ENCODE measurements at regions not wholly inside any gene's neighbourhood (a gene's known extent, or its start where the extent isn't known, plus 50 kb on each side); places are given as distances from the start of the nearest gene placed in this dataset.

DNA sequence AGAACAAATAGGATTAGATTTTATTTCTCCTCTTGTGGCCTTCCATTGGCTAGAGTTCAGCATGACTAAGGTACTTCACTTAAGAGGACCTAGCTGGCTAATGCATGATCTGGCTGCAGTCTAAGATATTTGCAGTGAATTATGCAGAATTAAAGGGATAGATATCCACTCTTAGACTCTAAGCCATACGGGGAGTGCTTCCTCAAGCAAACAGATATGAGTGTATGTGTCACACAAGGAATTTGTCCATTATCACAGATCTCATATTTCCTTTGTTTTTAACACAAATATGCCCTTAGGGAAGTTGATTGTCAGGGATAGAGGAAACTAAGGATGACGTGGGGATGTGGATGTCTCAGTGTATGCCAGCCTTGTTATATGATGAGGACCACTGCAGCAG lies 88.1 kb upstream of the DHRS4 start (continued):
- TF ChIP-seq, protein P1, sequence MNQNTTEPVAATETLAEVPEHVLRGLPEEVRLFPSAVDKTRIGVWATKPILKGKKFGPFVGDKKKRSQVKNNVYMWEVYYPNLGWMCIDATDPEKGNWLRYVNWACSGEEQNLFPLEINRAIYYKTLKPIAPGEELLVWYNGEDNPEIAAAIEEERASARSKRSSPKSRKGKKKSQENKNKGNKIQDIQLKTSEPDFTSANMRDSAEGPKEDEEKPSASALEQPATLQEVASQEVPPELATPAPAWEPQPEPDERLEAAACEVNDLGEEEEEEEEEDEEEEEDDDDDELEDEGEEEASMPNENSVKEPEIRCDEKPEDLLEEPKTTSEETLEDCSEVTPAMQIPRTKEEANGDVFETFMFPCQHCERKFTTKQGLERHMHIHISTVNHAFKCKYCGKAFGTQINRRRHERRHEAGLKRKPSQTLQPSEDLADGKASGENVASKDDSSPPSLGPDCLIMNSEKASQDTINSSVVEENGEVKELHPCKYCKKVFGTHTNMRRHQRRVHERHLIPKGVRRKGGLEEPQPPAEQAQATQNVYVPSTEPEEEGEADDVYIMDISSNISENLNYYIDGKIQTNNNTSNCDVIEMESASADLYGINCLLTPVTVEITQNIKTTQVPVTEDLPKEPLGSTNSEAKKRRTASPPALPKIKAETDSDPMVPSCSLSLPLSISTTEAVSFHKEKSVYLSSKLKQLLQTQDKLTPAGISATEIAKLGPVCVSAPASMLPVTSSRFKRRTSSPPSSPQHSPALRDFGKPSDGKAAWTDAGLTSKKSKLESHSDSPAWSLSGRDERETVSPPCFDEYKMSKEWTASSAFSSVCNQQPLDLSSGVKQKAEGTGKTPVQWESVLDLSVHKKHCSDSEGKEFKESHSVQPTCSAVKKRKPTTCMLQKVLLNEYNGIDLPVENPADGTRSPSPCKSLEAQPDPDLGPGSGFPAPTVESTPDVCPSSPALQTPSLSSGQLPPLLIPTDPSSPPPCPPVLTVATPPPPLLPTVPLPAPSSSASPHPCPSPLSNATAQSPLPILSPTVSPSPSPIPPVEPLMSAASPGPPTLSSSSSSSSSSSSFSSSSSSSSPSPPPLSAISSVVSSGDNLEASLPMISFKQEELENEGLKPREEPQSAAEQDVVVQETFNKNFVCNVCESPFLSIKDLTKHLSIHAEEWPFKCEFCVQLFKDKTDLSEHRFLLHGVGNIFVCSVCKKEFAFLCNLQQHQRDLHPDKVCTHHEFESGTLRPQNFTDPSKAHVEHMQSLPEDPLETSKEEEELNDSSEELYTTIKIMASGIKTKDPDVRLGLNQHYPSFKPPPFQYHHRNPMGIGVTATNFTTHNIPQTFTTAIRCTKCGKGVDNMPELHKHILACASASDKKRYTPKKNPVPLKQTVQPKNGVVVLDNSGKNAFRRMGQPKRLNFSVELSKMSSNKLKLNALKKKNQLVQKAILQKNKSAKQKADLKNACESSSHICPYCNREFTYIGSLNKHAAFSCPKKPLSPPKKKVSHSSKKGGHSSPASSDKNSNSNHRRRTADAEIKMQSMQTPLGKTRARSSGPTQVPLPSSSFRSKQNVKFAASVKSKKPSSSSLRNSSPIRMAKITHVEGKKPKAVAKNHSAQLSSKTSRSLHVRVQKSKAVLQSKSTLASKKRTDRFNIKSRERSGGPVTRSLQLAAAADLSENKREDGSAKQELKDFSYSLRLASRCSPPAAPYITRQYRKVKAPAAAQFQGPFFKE (tag by site-specific recombination; IDR thresholded peaks at IDR 0.05; ENCODE audit: borderline replicate concordance), result no peak
- TF ChIP-seq ZFP41 (tag by site-specific recombination; IDR thresholded peaks at IDR 0.05; ENCODE audit: borderline replicate concordance), result no peak

DNA sequence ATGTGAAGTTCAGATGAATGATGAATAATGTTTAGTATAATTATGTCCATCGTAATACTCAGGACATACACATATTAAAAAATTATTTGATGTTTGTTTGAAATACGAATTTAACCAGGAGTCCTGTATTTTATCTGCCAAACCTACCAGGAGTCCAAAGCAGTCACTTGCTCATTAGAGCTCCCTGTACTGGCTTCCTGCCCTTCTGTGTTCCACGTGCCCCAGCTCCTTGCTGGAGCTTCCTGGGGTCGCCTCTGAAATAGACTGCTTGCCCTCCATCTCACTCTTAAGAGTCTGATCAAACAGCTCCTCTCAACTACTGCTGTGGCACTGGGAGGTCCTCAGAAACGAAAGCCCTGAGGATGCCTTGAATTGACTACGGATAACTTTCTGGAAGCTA lies 87.3 kb upstream of the DHRS4 start:
- TF ChIP-seq, protein P2, sequence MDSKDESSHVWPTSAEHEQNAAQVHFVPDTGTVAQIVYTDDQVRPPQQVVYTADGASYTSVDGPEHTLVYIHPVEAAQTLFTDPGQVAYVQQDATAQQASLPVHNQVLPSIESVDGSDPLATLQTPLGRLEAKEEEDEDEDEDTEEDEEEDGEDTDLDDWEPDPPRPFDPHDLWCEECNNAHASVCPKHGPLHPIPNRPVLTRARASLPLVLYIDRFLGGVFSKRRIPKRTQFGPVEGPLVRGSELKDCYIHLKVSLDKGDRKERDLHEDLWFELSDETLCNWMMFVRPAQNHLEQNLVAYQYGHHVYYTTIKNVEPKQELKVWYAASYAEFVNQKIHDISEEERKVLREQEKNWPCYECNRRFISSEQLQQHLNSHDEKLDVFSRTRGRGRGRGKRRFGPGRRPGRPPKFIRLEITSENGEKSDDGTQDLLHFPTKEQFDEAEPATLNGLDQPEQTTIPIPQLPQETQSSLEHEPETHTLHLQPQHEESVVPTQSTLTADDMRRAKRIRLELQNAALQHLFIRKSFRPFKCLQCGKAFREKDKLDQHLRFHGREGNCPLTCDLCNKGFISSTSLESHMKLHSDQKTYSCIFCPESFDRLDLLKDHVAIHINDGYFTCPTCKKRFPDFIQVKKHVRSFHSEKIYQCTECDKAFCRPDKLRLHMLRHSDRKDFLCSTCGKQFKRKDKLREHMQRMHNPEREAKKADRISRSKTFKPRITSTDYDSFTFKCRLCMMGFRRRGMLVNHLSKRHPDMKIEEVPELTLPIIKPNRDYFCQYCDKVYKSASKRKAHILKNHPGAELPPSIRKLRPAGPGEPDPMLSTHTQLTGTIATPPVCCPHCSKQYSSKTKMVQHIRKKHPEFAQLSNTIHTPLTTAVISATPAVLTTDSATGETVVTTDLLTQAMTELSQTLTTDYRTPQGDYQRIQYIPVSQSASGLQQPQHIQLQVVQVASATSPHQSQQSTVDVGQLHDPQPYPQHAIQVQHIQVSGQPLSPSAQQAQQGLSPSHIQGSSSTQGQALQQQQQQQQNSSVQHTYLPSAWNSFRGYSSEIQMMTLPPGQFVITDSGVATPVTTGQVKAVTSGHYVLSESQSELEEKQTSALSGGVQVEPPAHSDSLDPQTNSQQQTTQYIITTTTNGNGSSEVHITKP (tag by site-specific recombination; IDR thresholded peaks at IDR 0.05), result no peak
- TF ChIP-seq TRIM28 (IDR thresholded peaks at IDR 0.05; ENCODE audit: borderline replicate concordance, low read length) (no peak), SP3 (tag by site-specific recombination; IDR thresholded peaks at IDR 0.05) (no peak), HOXA7 (CRISPR knock-in tag; IDR thresholded peaks at IDR 0.05; ENCODE audit: borderline replicate concordance) (no peak), GLIS2 (tag by site-specific recombination; IDR thresholded peaks at IDR 0.05) (no peak), REPIN1 (tag by site-specific recombination; IDR thresholded peaks at IDR 0.05; ENCODE audit: low read depth) (no peak), SETDB1 (IDR thresholded peaks at IDR 0.05; ENCODE audit: insufficient read length, low read length) (no peak), ZNF837 (tag by site-specific recombination; IDR thresholded peaks at IDR 0.05) (no peak), ZNF777 (tag by site-specific recombination; IDR thresholded peaks at IDR 0.05; ENCODE audit: borderline replicate concordance) (no peak), ZNF202 (tag by site-specific recombination; IDR thresholded peaks at IDR 0.05; ENCODE audit: borderline replicate concordance) (no peak), ZNF549 (tag by site-specific recombination; IDR thresholded peaks at IDR 0.05) (no peak), ZNF37A (tag by site-specific recombination; IDR thresholded peaks at IDR 0.05) (no peak), GLI4 (tag by site-specific recombination; IDR thresholded peaks at IDR 0.05) (no peak)
- TF ChIP-seq, protein P3, sequence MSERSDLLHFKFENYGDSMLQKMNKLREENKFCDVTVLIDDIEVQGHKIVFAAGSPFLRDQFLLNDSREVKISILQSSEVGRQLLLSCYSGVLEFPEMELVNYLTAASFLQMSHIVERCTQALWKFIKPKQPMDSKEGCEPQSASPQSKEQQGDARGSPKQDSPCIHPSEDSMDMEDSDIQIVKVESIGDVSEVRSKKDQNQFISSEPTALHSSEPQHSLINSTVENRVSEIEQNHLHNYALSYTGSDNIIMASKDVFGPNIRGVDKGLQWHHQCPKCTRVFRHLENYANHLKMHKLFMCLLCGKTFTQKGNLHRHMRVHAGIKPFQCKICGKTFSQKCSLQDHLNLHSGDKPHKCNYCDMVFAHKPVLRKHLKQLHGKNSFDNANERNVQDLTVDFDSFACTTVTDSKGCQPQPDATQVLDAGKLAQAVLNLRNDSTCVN (tag by site-specific recombination; optimal IDR thresholded peaks at IDR 0.05), result no peak
- TF ChIP-seq, protein P4, sequence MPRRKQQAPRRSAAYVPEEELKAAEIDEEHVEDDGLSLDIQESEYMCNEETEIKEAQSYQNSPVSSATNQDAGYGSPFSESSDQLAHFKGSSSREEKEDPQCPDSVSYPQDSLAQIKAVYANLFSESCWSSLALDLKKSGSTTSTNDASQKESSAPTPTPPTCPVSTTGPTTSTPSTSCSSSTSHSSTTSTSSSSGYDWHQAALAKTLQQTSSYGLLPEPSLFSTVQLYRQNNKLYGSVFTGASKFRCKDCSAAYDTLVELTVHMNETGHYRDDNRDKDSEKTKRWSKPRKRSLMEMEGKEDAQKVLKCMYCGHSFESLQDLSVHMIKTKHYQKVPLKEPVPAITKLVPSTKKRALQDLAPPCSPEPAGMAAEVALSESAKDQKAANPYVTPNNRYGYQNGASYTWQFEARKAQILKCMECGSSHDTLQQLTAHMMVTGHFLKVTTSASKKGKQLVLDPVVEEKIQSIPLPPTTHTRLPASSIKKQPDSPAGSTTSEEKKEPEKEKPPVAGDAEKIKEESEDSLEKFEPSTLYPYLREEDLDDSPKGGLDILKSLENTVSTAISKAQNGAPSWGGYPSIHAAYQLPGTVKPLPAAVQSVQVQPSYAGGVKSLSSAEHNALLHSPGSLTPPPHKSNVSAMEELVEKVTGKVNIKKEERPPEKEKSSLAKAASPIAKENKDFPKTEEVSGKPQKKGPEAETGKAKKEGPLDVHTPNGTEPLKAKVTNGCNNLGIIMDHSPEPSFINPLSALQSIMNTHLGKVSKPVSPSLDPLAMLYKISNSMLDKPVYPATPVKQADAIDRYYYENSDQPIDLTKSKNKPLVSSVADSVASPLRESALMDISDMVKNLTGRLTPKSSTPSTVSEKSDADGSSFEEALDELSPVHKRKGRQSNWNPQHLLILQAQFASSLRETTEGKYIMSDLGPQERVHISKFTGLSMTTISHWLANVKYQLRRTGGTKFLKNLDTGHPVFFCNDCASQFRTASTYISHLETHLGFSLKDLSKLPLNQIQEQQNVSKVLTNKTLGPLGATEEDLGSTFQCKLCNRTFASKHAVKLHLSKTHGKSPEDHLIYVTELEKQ (tag by site-specific recombination; IDR thresholded peaks at IDR 0.05; ENCODE audit: borderline replicate concordance), result no peak
- TF ChIP-seq, protein P5, sequence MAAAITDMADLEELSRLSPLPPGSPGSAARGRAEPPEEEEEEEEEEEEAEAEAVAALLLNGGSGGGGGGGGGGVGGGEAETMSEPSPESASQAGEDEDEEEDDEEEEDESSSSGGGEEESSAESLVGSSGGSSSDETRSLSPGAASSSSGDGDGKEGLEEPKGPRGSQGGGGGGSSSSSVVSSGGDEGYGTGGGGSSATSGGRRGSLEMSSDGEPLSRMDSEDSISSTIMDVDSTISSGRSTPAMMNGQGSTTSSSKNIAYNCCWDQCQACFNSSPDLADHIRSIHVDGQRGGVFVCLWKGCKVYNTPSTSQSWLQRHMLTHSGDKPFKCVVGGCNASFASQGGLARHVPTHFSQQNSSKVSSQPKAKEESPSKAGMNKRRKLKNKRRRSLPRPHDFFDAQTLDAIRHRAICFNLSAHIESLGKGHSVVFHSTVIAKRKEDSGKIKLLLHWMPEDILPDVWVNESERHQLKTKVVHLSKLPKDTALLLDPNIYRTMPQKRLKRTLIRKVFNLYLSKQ (tag by site-specific recombination; IDR thresholded peaks at IDR 0.05; ENCODE audit: borderline replicate concordance), result no peak
- TF ChIP-seq, protein P6, sequence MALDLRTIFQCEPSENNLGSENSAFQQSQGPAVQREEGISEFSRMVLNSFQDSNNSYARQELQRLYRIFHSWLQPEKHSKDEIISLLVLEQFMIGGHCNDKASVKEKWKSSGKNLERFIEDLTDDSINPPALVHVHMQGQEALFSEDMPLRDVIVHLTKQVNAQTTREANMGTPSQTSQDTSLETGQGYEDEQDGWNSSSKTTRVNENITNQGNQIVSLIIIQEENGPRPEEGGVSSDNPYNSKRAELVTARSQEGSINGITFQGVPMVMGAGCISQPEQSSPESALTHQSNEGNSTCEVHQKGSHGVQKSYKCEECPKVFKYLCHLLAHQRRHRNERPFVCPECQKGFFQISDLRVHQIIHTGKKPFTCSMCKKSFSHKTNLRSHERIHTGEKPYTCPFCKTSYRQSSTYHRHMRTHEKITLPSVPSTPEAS (tag by site-specific recombination; IDR thresholded peaks at IDR 0.05), result no peak
- POLR2A ChIA-PET, result no interaction called here
- CTCF ChIA-PET, result no interaction called here
- Histone ChIP-seq H3K4me1 (ENCODE audit: control insufficient read depth, insufficient read depth, low read length) (peaks cover 4% of the 10 kb centered on the region; the same call in 1 of the 2 replicates), H3K9me3 (ENCODE audit: control insufficient read depth, insufficient read depth, low read depth, low read length) (no peaks in the 10 kb centered on the region), H3K36me3 (ENCODE audit: control insufficient read depth in 2 of 2, insufficient read depth in 1 of 2, low read length in 2 of 2) (no peaks in the 10 kb centered on the region), H3K4me3 (ENCODE audit: low read depth, low read length) (no peak overlapping the region), H3K27ac (ENCODE audit: extremely low read depth, low read depth, low read length) (no peak overlapping the region)
